GM19467 (cell line): ENCODE measurements at regions not wholly inside any gene's neighbourhood (a gene's known extent, or its start where the extent isn't known, plus 50 kb on each side); places are given as distances from the start of the nearest gene placed in this dataset.

Experiments used
- ATAC-seq: cut with Tn5 transposase; IDR thresholded peaks from one replicate; pipeline ENCODE4 v1.9.1; 2021; ENCODE audit warnings: mild to moderate bottlenecking, moderate library complexity; ENCODE audit not compliant: unreplicated experiment

DNA sequence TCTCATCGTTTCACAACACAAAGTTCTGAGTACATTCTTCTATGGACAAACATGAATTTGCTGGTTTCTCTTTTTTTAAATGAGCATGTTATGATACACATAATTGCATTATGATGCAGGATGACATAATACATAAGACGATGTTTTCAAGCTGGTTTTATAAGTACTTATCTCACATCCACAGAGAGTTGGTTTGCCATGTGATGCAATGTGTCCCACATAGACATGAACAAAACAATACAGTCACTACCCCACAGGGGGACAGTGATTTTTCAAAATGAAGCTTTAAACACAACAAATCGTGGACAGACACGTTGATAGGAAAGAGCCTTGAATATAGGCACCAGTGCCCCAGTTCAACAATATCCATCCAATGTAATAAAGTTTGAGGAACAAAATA is 447.1 kb downstream of the KLF12 start:
- no peak for ATAC-seq

DNA sequence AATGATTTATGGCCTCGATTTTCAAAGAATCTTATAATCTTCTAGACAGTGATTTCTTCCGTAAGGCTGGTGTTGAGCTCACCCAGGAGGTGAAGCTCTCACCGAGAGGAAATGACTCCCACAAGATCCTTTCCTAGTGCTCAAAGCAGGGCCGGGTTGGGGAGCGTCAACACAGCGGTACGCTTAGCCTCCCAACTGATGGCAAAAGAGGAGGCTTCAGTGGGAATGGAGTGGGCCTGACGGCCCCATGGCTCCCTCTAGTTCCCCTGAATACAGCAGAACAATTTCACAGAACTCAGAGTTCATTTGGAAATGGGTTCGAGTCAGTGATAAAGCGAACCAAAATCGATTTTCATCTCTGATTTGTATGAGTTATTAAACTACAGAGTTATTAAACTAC is 449.5 kb downstream of the KLF12 start:
- no peak for ATAC-seq

DNA sequence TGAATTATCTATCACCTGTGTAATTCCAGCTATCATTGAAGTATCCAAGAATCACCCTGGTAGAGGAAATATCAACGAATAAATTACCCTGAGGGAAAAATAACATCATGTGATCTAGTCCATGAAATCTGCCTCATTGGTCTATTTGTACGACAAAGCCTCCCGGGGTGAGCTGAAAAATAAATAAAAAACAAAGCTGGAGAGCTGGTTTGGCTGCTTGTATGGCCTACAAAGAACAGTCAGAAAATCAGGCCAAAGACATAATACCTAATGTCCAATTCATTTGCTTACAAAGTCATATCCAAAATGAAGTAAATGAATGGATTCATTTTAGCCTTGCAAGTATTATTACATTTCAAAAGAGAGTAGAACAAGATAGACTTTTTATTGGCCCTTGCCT is 449.9 kb downstream of the KLF12 start:
- ATAC-seq, result no peak

DNA sequence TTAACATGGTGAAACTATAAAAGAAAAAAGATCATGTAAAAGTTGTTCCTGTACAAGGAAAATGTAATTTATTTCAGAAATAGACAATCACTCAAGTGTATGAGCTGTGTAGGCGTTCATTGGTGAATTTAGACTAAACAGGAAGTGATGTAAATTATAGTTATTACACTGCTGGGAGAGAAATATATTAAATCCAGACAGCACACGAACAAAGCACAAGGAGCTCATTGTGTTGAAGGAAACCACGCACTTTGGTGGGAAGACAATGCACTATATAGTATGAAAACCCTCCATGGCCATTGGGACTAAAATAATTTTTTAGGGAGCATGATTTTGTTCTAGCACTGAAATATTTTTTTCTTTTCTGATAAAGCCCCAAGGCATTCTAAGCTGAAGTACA is 450.5 kb downstream of the KLF12 start:
- ATAC-seq, result no peak

DNA sequence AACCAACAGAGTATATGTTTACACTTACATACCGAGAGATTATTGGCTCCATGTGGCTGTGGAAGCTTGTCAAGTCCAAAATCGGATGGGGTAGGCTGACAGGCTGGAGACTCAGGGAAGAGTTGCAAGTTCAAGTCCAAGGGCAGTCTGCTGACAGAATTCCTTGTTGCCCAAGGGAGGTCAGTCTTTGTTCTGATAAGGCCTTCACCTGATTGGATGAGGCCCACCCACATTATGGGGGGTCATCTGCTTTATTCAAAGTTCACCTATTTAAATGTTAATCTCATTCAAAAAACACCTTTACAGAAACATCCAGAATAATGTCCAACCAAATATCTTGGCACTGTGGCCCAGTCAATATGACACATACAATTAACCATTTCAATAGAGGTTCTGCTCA is 452.4 kb downstream of the KLF12 start:
- ATAC-seq, result no peak

DNA sequence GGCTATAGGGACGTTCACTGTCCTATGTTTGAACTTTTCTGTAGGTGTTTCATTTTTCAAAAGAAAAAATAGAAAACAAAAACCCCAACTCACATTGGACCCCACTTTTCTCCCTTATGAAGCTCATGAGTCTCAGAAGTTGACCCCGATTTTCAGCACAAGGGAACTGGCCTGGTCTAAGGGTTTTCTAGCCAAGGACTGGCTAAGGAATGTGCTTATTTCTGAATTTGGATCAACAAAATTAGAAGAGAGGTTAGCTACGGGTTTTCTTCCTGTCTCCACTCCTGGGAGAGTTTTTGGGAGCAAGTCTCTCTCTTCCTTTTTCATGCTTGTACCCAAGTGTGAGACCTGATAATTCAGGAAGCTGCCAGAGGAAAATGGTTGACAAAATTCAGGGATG is 453.2 kb downstream of the KLF12 start:
- no peak for ATAC-seq

DNA sequence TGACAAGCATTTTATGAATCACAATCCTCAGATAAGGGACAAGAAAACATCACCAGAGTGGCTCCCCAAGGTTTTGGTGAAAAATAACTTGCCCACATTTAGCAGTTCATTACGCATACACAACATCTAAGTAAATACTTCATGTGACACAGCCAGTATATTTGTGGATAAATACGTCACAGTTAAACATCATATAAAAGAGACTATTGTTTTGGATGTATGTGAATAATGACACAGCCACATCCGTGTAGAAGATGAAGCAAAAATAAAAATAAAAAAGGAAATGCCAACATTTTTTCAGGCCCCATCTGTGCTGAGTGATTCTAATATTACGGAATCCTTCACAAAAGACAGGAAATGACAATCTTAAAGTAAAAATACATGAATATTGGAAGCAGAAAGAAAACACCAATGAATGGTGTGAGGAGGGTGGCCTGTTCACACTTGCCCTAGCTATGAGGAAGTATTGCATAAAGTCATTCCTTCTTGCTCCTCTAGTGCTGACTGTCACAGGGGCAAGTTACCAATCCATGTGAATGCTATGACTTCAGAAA is 457.1 kb downstream of the KLF12 start:
- ATAC-seq, result no peak

DNA sequence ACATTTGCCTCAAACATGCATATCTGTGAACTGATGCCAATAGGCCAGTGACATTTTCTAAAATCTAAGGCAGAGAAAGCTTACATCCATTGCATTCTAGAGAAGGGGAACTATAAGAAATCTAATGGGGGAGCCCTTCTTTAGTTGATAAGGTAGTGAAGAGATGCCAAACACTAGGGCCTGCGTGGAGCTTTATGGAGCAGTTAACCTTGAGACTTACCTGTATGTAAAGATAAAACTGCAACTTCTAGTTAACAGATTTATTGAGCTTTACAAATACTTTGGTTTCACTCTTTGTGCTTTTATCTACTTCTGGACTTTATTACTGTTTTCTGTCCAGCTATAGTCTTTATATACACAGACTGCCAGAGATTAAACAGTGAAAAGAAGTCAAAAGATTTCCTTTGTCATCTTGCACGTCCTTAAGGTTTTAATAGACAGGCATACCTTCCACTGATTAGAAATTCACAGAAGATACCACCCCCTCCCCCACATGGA is 457.6 kb downstream of the KLF12 start:
- no peak for ATAC-seq

DNA sequence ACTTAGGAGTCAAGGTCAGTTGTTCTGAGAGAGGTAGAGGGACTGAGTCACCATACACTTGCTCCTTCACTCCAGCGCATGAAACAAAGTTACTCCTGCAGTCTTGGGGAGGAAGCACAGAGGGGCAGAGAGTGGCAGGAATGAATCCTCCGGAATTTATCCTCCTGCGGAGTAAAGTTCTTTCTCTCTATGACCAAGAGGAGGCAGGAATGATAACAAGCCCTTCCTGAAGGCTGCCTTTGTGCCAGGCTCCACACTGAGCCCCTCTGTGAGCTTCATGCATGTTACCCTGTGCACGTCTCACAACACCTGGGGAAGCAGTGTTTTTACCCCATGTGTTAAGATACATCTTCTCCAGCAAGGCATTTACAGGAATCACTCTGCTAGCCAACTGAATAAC is 458.4 kb downstream of the KLF12 start:
- no peak for ATAC-seq

DNA sequence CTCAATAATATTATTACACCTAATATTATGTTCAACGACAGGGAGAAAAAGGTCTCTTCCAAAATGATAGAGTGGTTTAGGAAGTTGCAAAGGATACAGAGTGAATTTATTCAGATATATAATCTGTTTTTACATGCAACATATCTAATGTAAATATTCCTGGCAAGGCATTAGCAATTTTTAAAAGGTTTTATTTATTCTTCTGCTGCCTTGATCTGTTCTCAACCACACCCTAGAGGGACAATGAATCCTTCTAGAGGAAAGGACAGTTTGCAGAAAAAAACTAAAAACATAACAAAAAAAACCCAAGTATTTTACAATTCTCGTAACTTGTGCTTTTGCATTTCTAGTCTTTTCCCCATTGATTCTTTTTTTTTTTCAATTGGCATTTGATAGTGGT is 459.6 kb downstream of the KLF12 start:
- no peak for ATAC-seq

DNA sequence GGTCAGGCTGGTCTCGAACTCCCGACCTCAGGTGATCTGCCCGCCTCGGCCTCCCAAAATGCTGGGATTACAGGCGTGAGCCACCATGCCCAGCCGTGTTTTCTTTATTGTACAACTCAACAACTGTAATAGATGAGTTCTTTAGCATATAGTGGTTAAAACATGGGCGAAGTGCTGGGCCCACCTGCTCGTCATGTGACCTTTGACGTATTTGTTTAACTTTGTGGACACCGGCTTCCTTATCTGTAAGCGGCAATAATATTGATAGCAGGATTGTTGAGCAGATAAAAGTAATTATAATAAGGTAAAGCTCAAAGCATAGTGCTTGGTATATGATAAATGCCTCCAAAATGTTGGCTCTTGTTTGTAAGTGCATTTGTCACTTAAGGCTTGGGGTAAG is 460.3 kb downstream of the KLF12 start:
- ATAC-seq, result no peak

DNA sequence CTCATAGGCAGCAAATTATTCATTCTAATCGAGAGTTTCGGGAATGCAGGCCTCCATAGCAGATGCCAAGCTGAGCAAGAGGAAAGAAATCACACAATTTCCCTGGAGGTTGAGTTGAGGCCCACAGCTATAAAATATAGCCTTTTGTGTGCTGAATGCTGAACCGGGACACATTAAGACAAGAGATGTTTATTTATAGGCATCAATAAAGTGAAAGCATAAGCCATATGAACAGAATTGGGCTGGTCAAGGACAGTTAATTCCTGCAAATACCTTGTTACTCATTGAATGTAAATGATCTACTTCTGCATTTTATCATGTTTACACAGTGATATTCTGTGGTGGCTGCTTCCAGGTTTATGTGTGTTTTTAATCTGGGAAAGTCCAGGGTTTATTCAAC is 461.7 kb downstream of the KLF12 start:
- no peak for ATAC-seq

DNA sequence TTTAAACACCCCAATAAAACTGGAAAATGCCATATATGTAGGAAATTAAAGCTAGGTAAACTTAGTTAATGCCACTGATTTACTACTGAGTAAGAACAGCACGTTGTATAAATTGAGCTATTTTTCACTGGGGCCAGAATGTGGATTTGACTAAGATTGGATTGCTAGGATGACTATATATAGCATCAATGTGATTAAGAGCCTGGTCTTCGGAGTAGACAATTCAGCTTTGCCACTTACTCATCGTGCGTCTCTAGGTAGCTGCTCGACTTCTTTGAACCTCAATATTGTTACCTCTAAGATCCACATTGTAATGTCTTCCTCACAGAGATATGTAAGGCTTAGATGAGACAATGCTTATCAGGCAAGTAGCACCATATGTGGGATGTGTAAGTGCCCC is 462.5 kb downstream of the KLF12 start:
- no peak for ATAC-seq

DNA sequence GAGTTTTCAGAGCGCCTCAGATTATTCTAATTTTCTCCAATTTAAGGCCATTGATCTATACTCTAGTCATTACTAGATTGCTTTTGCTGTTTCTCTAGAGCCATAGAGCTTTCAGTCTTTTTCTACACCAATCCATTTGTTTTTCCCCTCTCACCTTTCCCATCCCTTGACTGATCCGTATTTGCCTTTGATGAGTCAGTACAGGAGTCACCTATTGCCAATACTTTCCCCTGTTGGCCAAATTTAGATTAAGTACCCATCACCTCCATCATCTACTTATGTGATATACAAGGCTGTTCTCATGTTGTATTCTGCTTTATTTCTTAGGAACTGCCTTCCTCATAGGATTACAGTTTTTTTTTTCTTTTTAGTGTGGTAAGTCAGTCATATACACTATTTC is 463.2 kb downstream of the KLF12 start:
- ATAC-seq, result no peak

DNA sequence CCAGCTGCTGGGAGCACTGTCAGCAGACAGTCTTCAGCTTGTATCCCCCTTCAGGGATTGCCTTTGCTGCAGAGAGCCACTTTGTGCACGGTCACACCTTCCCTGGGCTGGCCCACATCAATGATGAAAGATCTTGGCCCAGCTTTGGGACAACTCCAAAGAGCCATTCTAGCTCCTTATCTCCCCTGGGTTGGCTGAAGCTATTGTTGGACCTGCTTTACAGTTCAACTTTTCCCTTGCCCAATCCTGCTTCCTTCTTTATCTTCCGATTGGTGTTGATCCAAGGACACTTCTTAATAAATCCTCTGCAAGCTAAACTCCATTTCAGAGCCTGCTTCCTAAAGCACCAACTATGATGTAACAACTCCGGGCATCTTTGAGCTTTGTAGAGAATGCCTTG is 466.4 kb downstream of the KLF12 start:
- ATAC-seq, result no peak

DNA sequence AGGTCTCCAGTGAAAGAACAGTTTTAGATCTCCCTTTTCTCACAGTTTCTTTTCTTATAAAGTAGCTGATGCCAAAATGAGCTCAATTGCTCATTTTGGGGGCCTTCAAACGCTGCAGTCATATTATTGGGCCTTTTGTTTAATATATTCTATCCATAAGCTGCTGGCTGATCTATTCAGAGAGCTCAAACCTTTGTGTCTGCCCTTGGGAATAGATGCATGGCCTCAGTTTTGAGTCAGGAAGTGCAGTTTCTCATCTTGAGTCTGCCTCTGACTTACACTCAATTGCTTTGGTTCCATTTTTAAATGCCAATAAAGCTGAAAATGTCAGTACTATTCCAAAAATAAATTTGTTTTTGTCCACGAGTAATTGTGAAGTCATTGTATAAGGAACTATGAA is 468.9 kb downstream of the KLF12 start:
- no peak for ATAC-seq

DNA sequence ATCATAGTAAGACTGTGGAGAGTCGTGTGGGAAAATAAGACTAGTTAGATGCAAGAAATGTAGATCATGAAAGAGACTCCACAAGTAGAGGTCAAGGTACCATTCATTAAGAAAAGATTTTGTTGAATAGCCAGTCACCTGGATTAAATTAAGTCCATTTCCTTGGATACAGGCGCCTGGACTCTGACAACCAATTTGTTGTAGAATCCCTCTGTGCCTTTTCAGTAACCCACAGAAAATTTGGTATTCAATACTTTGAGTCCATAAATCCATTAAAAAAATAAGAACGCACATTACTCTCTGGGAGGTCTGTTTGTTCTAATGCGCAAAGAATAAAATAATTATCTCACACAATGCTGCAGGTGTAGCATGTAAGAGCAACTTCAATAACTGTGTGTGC is 469.4 kb downstream of the KLF12 start:
- ATAC-seq, result no peak

DNA sequence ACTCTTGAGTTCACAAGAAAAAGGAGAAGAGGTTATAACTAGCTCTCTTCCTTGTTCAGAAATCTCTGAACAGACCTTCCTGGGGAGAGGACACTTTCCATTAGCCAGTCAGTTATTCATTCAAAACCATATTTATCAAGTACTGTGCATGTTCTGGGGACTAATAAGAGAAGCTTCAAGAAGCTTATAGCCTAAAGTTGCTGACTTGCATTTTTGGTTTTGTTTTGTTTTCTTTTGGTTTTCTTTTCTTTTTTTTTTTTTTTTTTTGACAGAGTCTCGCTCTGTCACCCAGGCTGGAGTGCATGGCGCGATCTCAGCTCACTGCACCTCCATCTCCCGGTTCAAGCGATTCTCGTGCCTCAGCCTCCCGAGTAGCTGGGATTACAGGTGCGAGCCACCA is 471.4 kb downstream of the KLF12 start:
- ATAC-seq, result no peak

DNA sequence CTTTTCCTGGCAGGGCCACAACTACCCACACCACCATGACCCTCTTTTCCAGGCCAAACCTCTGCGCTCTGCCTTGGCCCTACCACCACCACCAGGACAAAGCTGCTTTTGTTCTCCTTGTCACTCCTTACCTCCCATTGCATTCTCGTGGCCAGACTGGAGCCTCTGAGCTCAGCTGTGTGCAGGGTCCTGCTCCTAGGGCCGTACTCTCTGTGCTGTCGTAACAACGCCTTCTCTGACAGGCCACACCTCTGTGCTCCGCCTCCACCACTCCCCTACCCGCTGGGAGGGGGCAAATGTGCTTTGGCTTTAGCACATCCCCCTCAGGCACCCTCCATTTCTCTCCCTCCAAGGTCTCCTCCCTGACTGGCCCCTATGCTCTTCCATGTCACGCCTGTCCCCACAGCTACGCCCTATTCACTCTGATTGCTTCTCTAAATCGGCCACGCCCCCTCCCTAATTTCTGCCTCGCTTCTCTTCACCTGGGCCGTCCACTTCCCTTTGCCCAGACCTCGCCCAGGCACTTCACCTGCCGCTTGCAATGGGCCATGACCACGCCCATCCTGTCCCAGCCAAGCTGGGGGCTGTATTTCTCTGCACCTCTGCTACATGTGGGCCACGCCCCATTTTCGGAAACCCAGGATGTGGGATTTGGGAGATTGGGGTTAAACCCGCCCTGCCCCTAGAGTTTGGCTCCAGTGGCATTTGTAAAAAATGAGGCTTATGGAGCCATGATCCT is 472.3 kb downstream of the KLF12 start:
- ATAC-seq, result no peak

DNA sequence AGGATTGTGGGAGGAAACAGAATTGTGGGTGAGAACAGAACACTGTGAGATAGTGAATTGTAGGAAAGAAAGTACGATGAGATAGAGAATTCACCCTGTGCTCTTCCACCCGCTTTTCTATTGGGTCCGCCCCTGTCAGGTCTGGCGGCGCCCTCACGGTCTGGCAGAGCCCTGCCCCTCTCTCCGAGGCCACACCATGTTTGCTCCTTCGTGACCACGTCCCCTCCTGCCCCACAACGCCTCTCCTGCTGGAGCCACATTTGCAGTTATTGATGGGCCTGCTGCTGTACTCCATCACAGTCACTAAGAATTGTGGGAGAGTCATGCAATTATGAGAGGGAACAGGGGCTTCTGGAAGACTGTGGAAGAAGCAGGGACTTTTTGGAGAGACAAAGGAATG is 473.1 kb downstream of the KLF12 start:
- no peak for ATAC-seq

DNA sequence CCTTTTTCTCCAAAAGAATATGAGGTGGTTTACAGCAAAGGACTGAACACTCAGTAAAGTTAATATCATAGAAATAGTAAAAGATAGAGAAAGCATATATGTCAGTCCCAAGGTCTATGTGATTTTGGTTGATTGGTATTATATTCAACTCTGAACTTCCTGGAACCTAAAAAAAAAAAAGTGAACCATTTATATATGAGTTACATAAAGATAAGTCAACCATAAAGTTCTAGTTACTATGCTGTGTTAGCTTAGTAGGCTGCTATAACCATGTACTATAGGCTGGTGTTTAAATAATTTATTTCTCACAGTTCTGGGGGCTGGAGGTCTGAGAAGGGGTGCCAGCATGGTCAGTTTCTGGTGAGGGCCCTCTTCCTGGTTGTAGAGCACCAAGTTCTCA is 475.6 kb downstream of the KLF12 start:
- ATAC-seq, result no peak

DNA sequence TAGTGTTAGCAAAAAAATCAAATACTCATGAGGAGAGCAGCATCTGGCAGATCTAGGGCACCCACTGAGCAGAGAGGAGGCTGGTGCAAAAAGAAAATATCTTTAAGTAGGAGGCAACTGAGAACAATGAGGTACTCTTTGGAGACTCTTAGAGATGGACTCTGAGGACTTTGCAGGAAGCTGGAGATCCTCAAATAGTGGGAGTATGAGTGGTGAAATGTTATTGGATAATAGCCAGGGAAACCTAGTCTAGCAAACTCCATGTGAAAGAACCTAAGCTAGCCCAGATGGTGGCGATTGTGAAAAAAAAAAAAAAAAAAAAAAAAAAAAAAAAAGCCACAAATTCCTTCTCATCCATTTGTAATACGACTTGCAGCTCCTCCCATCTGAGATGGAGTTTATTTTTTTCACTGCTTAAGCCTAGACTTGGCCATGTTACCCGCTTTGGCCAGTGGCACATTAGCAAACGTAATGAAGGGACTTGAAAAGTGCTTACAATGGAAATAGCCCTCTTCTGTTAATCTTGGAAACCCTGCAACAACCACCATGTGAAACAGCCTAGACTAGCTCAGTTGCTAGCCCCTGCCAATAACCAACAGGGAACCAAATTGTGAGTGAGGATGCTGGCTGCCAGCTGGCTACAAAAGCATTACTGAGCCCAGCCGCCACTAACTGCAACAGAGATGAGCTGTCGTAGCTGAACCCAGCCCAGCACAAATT is 476.2 kb downstream of the KLF12 start:
- ATAC-seq, result no peak
